Loucy (cell line): ENCODE measurements at regions not wholly inside any gene's neighbourhood (a gene's known extent, or its start where the extent isn't known, plus 50 kb on each side); places are given as distances from the start of the nearest gene placed in this dataset.

Experiments used
- EZH2phosphoT487 ChIP-seq: fragments of 200-600 bp; IDR thresholded peaks from 2 replicates; pipeline ENCODE4 v1.6.1; 2018; ENCODE audit warnings: antibody characterized with exemption, mild to moderate bottlenecking, moderate library complexity, borderline replicate concordance
- TF ChIP-seq, protein P1 (sequence below): fragments of 200-600 bp; sonication (generic); conservative IDR thresholded peaks from 2 replicates; pipeline ENCODE4 v1.5.1; 2014; ENCODE audit warnings: mild to moderate bottlenecking, antibody characterized with exemption, low read length

DNA sequence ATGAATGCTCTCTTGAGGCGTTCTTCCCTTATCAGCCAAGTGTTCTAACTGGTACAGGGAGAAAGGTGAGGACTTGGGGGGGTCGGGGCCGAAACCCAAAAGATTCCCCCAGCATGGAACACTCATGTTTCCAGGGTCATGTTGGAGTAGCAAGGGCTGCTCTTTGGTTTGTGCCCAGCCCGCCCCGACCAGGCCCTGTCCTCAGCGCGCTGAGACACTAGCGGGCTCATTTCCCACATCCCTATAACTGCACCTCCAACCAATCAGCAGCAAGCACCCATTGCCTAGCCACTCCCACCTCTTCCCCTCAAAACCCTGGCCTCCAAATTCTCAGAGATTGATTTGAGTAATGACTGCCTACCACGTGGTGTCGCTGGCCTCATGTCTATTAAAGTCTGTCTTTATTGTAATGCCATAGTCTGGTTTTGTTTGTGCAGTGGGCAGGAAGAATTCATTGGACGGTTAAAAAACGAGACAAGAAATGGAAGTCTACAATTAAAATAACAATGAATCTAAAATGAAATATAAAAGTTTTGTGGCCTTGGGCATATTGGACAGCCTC lies 1928.4 kb downstream of the STIM2 start:
- TF ChIP-seq, protein P1, sequence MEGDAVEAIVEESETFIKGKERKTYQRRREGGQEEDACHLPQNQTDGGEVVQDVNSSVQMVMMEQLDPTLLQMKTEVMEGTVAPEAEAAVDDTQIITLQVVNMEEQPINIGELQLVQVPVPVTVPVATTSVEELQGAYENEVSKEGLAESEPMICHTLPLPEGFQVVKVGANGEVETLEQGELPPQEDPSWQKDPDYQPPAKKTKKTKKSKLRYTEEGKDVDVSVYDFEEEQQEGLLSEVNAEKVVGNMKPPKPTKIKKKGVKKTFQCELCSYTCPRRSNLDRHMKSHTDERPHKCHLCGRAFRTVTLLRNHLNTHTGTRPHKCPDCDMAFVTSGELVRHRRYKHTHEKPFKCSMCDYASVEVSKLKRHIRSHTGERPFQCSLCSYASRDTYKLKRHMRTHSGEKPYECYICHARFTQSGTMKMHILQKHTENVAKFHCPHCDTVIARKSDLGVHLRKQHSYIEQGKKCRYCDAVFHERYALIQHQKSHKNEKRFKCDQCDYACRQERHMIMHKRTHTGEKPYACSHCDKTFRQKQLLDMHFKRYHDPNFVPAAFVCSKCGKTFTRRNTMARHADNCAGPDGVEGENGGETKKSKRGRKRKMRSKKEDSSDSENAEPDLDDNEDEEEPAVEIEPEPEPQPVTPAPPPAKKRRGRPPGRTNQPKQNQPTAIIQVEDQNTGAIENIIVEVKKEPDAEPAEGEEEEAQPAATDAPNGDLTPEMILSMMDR, result no peak
- TF ChIP-seq EZH2phosphoT487, result no peak
